GM12864 (cell line): ENCODE measurements at regions not wholly inside any gene's neighbourhood (a gene's known extent, or its start where the extent isn't known, plus 50 kb on each side); places are given as distances from the start of the nearest gene placed in this dataset.
"Not testable (repeated sequence)": the region's sequence is repeated elsewhere in the genome, so short reads cannot be mapped to it uniquely, and the experiment has no call there.

Source experiments
- DNase-seq: peaks from one replicate; pipeline ENCODE4 v3.0.0-alpha.2; 2011; ENCODE audit warnings: low read depth
- H3K4me3 ChIP-seq: 2 replicates; pipeline ENCODE4 v1.5.1; 2011; ENCODE audit warnings: mild to moderate bottlenecking, low read depth, low read length, control low read depth
- CTCF ChIP-seq: IDR thresholded peaks from 2 replicates; pipeline ENCODE4 v1.5.1; 2011; ENCODE audit warnings: low read depth, mild to moderate bottlenecking, moderate library complexity, low read length, control low read depth, inconsistent platforms; ENCODE audit errors: missing control alignments

- DNase-seq, result no peak
- no peak for TF ChIP-seq CTCF
- no peak overlapping the region for H3K4me3 ChIP-seq
These were observed 1266.0 kb upstream of the ADGRL2 start for GRCh38 chr1:80534606-80535360.

GRCh38 chr1:80533775-80534334, 1266.9 kb upstream of the ADGRL2 start:
- H3K4me3 ChIP-seq, result no peak overlapping the region
- no peak for TF ChIP-seq CTCF
- no peak for DNase-seq

- no peak overlapping the region for H3K4me3 ChIP-seq
- TF ChIP-seq CTCF, result no peak
- no peak for DNase-seq
These were observed 1267.6 kb upstream of the ADGRL2 start for GRCh38 chr1:80533093-80533492.

- DNase-seq, result no peak
- TF ChIP-seq CTCF, result no peak
- H3K4me3 ChIP-seq, result no peak overlapping the region
These were observed 1269.6 kb upstream of the ADGRL2 start for GRCh38 chr1:80531182-80531581.

GRCh38 chr1:80529546-80529945, 1271.2 kb upstream of the ADGRL2 start:
- no peak overlapping the region for H3K4me3 ChIP-seq
- no peak for TF ChIP-seq CTCF
- no peak for DNase-seq

GRCh38 chr1:80523861-80524260, 1276.9 kb upstream of the ADGRL2 start:
- H3K4me3 ChIP-seq, result no peak overlapping the region
- TF ChIP-seq CTCF, result no peak
- DNase-seq, result no peak

GRCh38 chr1:80523071-80523470, 1277.7 kb upstream of the ADGRL2 start:
- not testable (repeated sequence) for H3K4me3 ChIP-seq, DNase-seq
